ENCODE measurements at regions not wholly inside any gene's neighbourhood (a gene's known extent, or its start where the extent isn't known, plus 50 kb on each side); places are given as distances from the start of the nearest gene placed in this dataset.

- Mint-ChIP-seq H3K4me1 (ENCODE audit: low read depth) (no peaks in the 10 kb centered on the region), H3K9me3 (no peaks in the 10 kb centered on the region), H3K27ac (no peak overlapping the region), H3K4me3 (no peak overlapping the region), H3K36me3 (ENCODE audit: low read depth) (no peaks in the 10 kb centered on the region), H3K27me3 (ENCODE audit: insufficient read depth) (peaks cover 12% of the 10 kb centered on the region)
- intact Hi-C loops (cut with micrococcal nuclease): no loop called here
- DNase-seq (ENCODE audit: low spot score): no peak
These were observed 449.5 kb upstream of the ZMIZ1 start for GRCh38 chr10:78619115-78619851.

DNA sequence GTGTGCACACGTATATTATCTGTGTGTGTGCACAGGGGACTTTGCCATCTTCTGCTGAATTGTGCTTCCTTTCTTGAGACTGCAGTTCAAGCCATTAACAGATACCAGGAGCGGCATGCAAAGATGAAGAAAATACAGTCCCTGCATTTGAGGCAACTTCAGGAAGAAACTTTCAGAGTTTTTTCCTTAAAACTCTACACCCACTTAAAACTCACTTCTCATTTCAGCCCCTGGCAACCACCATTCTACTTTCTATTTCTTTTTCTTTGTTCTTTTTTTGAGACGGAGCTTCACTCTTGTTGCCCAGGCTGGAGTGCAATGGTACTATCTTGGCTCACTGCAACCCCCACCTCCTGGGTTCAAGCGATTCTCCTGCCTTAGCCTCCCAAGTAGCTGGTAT is 448.9 kb upstream of the ZMIZ1 start:
- no peaks in the 10 kb centered on the region for H3K4me1 Mint-ChIP-seq (ENCODE audit: low read depth)
- no peak overlapping the region for H3K27ac Mint-ChIP-seq
- H3K27me3 Mint-ChIP-seq (ENCODE audit: insufficient read depth): peaks cover 12% of the 10 kb centered on the region

DNA sequence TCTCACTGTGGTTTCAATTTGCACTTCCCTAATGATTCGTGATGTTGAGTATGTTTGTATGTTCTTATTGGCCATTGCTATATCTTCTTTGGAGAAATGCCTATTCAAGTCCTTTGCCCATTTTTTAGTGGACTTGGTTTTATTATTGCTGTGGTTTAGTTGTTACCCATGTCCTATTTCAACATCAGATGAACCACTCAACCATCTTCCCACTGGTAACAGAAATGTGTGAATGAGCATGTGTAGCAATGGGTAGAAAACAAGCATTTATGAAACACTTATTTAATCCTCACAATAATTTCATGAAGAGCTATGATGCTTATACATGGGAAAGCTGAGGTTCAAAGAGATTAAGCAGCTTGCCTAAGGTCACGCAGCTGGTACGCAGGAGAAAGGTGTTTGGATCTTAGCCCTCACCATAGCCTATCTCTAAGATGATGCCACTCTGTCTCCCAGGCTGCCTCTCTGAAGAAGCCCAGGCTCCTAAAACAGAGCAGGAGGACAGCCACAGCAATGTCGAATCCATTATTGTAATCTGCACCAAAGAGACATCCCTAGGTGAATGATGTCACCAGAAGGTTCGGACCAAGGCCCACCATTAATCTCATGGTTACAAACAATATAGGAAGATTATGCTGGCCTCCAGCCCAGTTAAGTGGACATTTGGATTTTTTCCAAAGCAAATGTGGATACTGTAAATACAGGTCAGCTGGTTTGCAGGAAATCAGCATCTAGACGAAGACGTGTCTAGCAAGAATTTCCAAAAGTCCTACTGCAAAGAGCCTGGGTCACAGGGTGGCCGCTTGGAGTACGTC is 447.6 kb upstream of the ZMIZ1 start:
- no peak overlapping the region for H3K27ac Mint-ChIP-seq
- H3K27me3 Mint-ChIP-seq (ENCODE audit: insufficient read depth): peaks cover 9% of the 10 kb centered on the region
- H3K36me3 Mint-ChIP-seq (ENCODE audit: low read depth): no peaks in the 10 kb centered on the region
- no peak for DNase-seq (ENCODE audit: low spot score)
- intact Hi-C loops (cut with micrococcal nuclease): no loop called here
- H3K4me1 Mint-ChIP-seq (ENCODE audit: low read depth): no peaks in the 10 kb centered on the region
- no peaks in the 10 kb centered on the region for H3K9me3 Mint-ChIP-seq
- no peak overlapping the region for H3K4me3 Mint-ChIP-seq

More for the DNA sequence above, 448.9 kb upstream of the ZMIZ1 start:
- intact Hi-C loops (cut with micrococcal nuclease): no loop called here
- H3K9me3 Mint-ChIP-seq: no peaks in the 10 kb centered on the region
- no peak for DNase-seq (ENCODE audit: low spot score)
- H3K4me3 Mint-ChIP-seq: no peak overlapping the region
- H3K36me3 Mint-ChIP-seq (ENCODE audit: low read depth): no peaks in the 10 kb centered on the region

GRCh38 chr10:78623578-78624215 is 445.1 kb upstream of the ZMIZ1 start:
- intact Hi-C loops (cut with micrococcal nuclease): no loop called here
- DNase-seq (ENCODE audit: low spot score): no peak
- H3K4me3 Mint-ChIP-seq: no peak overlapping the region
- no peaks in the 10 kb centered on the region for H3K9me3 Mint-ChIP-seq
- no peak overlapping the region for H3K27ac Mint-ChIP-seq
- no peaks in the 10 kb centered on the region for H3K36me3 Mint-ChIP-seq (ENCODE audit: low read depth)
- peaks cover 12% of the 10 kb centered on the region for H3K27me3 Mint-ChIP-seq (ENCODE audit: insufficient read depth)
- H3K4me1 Mint-ChIP-seq (ENCODE audit: low read depth): no peaks in the 10 kb centered on the region

DNA sequence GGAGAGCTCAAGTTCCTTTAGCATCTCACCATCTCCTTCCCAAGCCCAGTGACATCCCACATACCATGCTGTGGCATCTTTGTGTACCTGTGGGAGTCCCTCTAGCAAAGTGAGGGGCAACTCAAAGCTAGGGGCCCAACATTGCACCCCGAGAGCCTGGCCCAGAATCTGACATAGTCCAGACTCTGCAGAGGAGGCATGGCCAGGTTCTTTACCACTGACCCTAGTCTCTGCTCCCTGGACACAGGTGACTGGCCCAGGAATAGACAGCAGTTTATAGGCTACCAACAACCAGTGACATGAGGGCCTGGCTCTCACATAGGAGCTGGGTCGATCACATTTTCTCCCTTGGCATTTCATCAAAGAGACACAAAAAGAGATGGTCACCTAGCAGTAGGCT is 444.0 kb upstream of the ZMIZ1 start:
- Mint-ChIP-seq H3K36me3 (ENCODE audit: low read depth) (no peaks in the 10 kb centered on the region), H3K4me3 (no peak overlapping the region), H3K9me3 (no peaks in the 10 kb centered on the region), H3K27me3 (ENCODE audit: insufficient read depth) (peaks cover 12% of the 10 kb centered on the region), H3K4me1 (ENCODE audit: low read depth) (no peaks in the 10 kb centered on the region), H3K27ac (no peak overlapping the region)
- intact Hi-C loops (cut with micrococcal nuclease): no loop called here
- DNase-seq (ENCODE audit: low spot score): no peak

DNA sequence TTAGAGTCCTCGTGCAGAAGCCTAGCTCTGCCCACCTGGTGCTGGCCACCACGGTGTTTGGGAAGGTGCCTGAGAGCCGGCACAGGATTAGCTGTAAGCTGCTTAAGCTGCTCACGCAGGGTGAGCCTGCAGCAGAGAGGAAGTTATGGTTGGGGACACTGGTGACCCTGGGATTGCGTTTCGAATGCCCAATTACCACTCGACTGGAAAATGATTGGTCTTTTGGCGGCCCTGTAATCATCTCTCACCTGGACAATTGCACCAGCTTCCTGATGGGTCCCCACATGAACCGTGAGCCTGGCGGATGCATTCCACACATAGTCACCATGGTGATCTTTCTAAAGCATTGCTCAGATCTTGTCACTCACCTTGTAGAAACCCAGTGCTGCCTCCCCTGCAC is 442.3 kb upstream of the ZMIZ1 start:
- H3K27me3 Mint-ChIP-seq (ENCODE audit: insufficient read depth): peaks cover 12% of the 10 kb centered on the region
- intact Hi-C loops (cut with micrococcal nuclease): no loop called here
- DNase-seq (ENCODE audit: low spot score): no peak
- H3K9me3 Mint-ChIP-seq: no peaks in the 10 kb centered on the region
- H3K4me3 Mint-ChIP-seq: no peak overlapping the region
- no peak overlapping the region for H3K27ac Mint-ChIP-seq
- no peaks in the 10 kb centered on the region for H3K4me1 Mint-ChIP-seq (ENCODE audit: low read depth)
- H3K36me3 Mint-ChIP-seq (ENCODE audit: low read depth): no peaks in the 10 kb centered on the region

GRCh38 chr10:78627254-78627795 is 441.4 kb upstream of the ZMIZ1 start:
- Mint-ChIP-seq H3K27me3 (ENCODE audit: insufficient read depth) (peaks cover 12% of the 10 kb centered on the region), H3K36me3 (ENCODE audit: low read depth) (no peaks in the 10 kb centered on the region)

GRCh38 chr10:78628976-78629375 is 439.8 kb upstream of the ZMIZ1 start:
- H3K27me3 Mint-ChIP-seq (ENCODE audit: insufficient read depth): peaks cover 5% of the 10 kb centered on the region
- no peak overlapping the region for H3K4me3 Mint-ChIP-seq
- H3K36me3 Mint-ChIP-seq (ENCODE audit: low read depth): no peaks in the 10 kb centered on the region
- no peak for DNase-seq (ENCODE audit: low spot score)
- H3K9me3 Mint-ChIP-seq: no peaks in the 10 kb centered on the region
- intact Hi-C loops (cut with micrococcal nuclease): no loop called here
- no peaks in the 10 kb centered on the region for H3K4me1 Mint-ChIP-seq (ENCODE audit: low read depth)
- no peak overlapping the region for H3K27ac Mint-ChIP-seq

More at GRCh38 chr10:78627254-78627795, 441.4 kb upstream of the ZMIZ1 start:
- Mint-ChIP-seq H3K9me3 (no peaks in the 10 kb centered on the region), H3K27ac (no peak overlapping the region), H3K4me1 (ENCODE audit: low read depth) (no peaks in the 10 kb centered on the region), H3K4me3 (no peak overlapping the region)
- no peak for DNase-seq (ENCODE audit: low spot score)
- intact Hi-C loops (cut with micrococcal nuclease): no loop called here

DNA sequence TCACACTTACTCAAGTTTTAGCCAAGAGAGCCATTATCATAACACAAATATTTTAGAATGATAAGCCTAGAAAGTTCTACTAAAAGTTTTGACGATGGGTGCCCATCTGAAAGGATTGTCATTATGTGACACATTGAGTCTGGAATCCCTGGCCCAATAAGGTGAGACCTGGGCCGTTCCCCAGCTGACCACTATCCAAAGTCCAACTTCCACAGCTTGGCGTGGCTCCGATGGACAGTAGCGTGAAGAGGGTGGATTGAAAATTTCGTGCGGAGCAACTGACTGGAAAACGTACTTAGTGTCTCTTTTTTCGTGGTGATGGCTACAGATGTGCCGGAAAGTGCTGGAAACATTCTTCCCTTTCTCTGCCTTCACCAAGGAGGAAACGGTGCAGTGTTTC is 439.0 kb upstream of the ZMIZ1 start:
- H3K36me3 Mint-ChIP-seq (ENCODE audit: low read depth): no peaks in the 10 kb centered on the region
- no peaks in the 10 kb centered on the region for H3K9me3 Mint-ChIP-seq
- H3K4me1 Mint-ChIP-seq (ENCODE audit: low read depth): no peaks in the 10 kb centered on the region
- no peak for DNase-seq (ENCODE audit: low spot score)
- H3K4me3 Mint-ChIP-seq: no peak overlapping the region
- intact Hi-C loops (cut with micrococcal nuclease): no loop called here
- H3K27me3 Mint-ChIP-seq (ENCODE audit: insufficient read depth): peaks cover 5% of the 10 kb centered on the region
- H3K27ac Mint-ChIP-seq: no peak overlapping the region

DNA sequence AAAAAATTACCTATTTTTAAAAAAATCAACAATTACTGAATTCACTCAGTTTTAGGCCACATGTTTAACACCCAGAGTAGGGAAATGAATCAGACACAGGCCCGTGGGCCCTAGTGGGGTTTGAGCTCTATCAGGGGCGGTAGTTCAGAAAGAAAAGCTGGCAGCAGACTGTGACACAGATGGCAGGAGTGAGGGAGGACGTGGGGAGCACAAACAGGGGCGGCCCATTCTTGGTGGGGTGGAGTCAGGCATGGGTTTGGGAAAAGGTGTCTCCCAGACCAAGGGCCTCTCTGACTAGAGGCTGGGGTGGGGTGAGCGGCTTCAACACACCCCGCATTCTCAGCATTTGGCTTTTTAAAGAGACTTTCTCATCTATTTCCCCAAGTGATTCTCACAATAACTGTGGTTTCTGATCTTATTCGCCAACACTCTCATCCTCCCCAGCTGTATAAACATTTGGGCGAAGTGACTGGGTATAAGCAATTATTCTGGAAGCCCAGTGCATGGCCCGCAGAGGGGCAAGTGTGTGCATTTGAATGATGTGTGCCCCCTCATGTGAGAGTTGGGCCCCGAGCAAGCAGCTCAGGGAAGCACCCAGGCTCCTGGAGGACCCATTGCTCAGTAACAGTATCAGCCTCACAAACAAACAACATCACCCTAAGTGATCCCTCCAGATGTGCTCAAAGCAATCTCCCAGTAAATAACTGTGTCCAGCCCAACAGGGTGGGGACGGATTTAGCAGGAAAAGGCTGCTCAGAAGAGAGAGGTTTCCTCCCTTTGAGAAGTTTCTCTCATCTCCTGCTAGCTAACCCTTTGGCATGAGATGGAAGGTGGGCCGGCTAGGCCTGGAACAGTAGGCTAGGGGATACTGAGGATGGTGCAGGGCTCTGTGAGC is 437.6 kb upstream of the ZMIZ1 start:
- H3K27ac Mint-ChIP-seq: no peak overlapping the region
- DNase-seq (ENCODE audit: low spot score): no peak
- no peaks in the 10 kb centered on the region for H3K9me3 Mint-ChIP-seq
- no peaks in the 10 kb centered on the region for H3K4me1 Mint-ChIP-seq (ENCODE audit: low read depth)
- peaks cover 5% of the 10 kb centered on the region for H3K27me3 Mint-ChIP-seq (ENCODE audit: insufficient read depth)
- intact Hi-C loops (cut with micrococcal nuclease): no loop called here
- H3K36me3 Mint-ChIP-seq (ENCODE audit: low read depth): no peaks in the 10 kb centered on the region
- H3K4me3 Mint-ChIP-seq: no peak overlapping the region

- intact Hi-C loops (cut with micrococcal nuclease): no loop called here
These were observed 434.4 kb upstream of the ZMIZ1 start for GRCh38 chr10:78634389-78634815.

DNA sequence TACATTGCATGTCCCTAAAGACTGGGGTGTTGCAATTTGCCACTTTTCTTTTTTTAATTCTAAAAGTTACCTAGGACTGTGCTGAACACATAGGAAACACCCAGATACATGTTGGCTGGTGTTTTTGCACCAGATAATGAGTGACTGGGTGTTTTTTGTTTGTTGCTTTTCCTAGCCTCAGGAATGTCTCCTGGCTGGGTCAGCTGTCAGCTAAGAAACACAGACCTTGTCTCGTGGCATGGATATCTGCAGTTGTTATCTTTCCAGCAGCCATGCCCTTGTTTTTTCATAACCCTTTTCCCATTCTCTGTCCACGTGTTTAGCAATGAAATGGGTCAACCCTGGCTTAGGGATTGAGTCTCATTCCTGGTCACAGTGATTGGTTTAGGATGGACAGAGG is 433.9 kb upstream of the ZMIZ1 start:
- Mint-ChIP-seq H3K27me3 (ENCODE audit: insufficient read depth) (peaks cover 2% of the 10 kb centered on the region), H3K9me3 (no peaks in the 10 kb centered on the region), H3K36me3 (ENCODE audit: low read depth) (no peaks in the 10 kb centered on the region), H3K4me1 (ENCODE audit: low read depth) (no peaks in the 10 kb centered on the region), H3K27ac (no peak overlapping the region), H3K4me3 (no peak overlapping the region)
- no peak for DNase-seq (ENCODE audit: low spot score)
- intact Hi-C loops (cut with micrococcal nuclease): no loop called here

More at GRCh38 chr10:78634389-78634815, 434.4 kb upstream of the ZMIZ1 start:
- Mint-ChIP-seq H3K4me1 (ENCODE audit: low read depth) (no peaks in the 10 kb centered on the region), H3K36me3 (ENCODE audit: low read depth) (no peaks in the 10 kb centered on the region), H3K27ac (no peak overlapping the region), H3K9me3 (no peaks in the 10 kb centered on the region), H3K4me3 (no peak overlapping the region), H3K27me3 (ENCODE audit: insufficient read depth) (peaks cover 2% of the 10 kb centered on the region)
- DNase-seq (ENCODE audit: low spot score): no peak

Measured in activated T-helper 1 cell treated with anti-CD3 and anti-CD28 coated beads, Interleukin-12 subunit alpha, Interleukin-12 subunit beta, Interleukin-2, Interleukin-4 antibody, amounts not matched to agents 30 ng/mL and 10 ng/mL and 1 ng/mL, durations not matched to agents 14 hours and 24 hours and 36 hours (primary cell).